NCI-H1092 treated with DMSO at 0.1 percent for 48 hours (cell line): ENCODE measurements at regions not wholly inside any gene's neighbourhood (a gene's known extent, or its start where the extent isn't known, plus 50 kb on each side); places are given as distances from the start of the nearest gene placed in this dataset.
"Not testable (repeated sequence)": the region's sequence is repeated elsewhere in the genome, so short reads cannot be mapped to it uniquely, and the experiment has no call there.

ENCODE experiments used
- DNase-seq: peaks from one replicate; lab custom pipeline; 2025; lab: John Stamatoyannopoulos, UW

DNA sequence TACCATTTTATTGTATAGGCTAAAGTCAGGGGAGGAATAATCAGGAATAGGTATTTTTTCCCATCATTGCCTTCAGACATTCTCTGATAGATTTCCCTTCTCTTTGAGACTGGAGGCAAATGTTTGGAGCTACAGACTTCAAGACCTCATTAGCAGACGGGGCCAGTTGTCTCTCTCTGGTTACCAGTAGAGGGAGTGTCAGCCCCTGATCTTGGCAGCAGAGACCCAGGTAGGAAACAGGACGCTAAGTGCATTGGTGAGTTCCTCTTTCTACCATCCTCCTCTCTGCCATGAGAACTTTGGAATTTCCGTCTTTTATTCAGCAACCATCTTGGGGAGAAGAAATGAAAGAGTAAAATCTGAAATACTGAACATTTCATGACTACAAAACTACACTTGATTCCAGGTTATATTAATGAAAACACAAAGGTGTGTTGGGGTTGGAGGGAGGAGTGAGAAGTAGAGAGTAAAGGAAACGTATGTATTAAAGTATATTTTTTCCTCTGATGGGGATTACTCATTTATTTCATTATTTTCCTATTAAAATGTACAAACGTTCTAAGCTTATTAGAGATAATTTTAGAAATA is 186.2 kb upstream of the GCFC2 start:
- peak; percentile 33 for DNase-seq

- no peak for DNase-seq
Measured at GRCh38 chr2:75894170-75894569, 183.5 kb upstream of the GCFC2 start.

DNA sequence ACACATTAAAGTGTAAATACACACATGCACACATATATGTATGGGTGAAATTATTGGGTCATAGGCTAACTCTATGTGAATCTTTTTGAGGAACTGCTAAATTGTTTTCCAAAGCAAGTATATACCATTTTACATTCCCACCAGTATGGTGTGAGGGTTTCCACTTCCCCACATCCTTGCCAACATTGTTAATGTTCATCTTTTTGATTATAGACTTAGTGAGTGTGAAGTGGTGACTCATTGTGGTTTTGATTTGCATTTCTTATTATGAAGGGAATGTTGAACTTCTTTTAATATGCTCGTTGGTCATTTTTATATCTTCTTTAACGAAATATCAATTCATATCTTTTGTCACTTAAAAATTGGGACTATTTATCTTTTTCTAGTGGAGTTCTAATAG is 181.8 kb upstream of the GCFC2 start:
- DNase-seq = no peak

- no peak for DNase-seq
Measured at GRCh38 chr2:75882530-75882929, 171.8 kb upstream of the GCFC2 start.

- DNase-seq = not testable (repeated sequence)
Measured at GRCh38 chr2:75875606-75876005, 164.9 kb upstream of the GCFC2 start.

- DNase-seq = not testable (repeated sequence)
Measured at GRCh38 chr2:75871762-75872614, 161.3 kb upstream of the GCFC2 start.

DNA sequence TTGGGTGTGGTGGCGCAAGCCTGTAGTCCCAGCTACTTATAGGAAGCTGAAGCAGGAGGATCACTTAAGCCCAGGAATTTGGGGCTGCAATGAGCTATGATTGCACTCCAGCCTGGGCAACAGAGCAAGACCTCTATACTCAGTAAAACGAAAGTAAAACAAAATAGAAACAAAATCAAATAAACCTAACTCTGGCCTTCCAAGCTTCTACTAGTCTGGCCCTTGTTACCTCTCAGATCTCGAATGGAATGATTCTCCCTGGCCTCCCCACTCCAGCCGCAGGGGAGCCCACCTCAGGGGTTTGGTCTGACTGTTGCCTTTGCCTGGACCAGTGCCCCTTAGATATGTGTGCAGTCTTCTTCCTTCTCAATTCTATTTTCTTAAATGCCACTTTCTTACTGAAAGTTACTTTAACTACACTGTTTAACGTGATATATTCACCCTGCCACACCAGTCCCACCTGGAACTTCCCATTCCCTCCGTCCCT is 160.0 kb upstream of the GCFC2 start:
- DNase-seq = no peak

DNA sequence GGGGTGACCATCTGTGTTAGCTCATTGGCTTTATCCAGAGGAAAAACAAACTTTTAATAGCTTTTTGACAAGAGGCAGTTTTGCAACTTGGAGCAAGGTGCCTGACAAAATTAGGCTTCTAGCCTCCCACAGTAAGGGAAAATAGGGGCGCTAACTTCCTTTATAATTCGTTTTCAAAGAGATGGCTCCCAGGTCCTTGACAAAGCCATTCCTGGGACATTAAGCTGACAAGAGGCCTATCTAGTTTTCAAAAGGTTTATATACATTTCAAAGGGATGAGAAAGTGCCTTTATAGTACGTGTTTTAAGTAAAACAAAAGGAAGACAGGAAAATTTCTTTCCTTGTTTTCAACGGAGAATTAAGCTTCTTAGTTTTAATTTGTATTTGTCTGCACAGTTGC is 159.4 kb upstream of the GCFC2 start:
- no peak for DNase-seq

DNA sequence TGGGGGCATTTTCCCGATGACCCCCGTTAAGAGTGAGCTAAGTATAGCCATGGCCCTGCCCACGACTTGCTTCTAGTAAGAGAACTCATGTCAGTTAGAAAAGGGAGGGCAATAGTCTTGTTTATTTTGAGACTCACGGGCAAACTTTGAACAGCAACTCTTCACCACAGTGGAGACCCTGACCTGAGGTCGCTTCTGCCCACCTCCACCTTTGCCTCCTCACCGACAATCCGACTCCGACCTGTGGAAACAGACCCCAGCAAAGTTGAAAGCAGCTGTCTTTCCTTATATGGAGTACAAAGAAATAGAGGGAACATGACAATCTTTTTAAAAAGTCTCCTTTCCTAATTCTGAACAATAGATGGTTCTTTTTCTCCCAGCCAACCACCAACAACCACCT is 155.0 kb upstream of the GCFC2 start:
- DNase-seq = no peak

GRCh38 chr2:75865083-75865482 is 154.4 kb upstream of the GCFC2 start:
- no peak for DNase-seq

DNA sequence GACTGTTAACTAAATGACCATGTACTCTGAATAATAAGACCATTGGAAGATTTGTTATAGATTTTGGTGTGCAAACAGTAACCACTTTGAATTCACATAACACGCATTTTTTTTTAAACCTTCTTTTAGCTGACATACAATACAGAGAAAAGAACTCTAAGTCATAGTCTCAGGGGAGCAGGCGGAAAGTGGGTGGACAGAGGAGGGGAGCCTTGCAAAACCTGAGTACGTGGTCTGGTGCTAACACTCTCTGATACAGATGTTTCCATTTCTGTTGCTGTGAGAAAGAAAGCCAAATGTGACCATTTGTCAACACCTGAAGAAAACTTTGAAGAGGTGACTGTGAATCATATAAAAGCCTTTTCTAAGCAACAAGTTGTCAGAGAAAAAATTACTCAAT is 151.8 kb upstream of the GCFC2 start:
- no peak for DNase-seq

- DNase-seq = no peak
Measured at GRCh38 chr2:75853436-75853835, 142.7 kb upstream of the GCFC2 start.

DNA sequence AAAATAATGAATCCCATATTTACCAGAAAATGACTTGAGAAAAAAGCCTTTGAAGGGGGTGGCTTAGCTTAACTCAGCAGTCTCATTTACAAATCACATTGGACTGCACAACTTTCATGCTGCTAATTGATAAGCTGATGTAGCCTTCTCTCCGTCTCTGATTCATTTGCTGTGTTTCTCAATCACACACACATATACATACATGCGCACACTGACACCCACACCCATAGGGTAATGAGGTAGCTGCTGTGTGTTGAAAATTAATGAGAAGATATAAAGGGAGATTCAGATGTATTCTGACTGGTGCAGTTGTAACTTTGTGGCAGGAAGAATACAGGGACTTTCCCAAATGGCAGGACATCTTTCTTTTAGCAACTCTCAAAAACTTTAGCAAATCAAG is 141.9 kb upstream of the GCFC2 start:
- no peak for DNase-seq

DNA sequence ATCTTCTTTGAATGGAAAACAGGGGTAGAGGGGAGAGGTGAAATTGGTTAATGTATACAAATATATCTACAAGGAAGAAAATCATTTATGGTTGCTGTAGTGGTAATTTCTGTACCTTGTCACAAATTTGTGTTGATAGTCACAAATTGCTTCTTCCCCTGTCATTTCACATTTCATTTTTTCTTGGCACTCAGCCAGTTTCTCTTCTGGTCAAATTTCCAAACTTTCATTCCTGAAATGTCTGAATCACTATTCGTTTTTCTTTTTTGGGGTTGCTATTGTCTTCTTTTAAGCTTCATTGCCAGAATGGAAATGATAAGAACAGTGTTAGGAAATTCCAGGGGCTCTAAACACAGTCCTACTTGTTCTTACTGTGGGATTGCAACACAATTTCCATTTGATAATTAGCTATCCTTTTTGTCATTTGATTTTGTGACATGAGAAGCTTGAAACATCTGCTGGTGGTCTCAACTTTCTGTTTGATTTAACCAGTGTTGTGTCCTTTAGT is 136.0 kb upstream of the GCFC2 start:
- no peak for DNase-seq

- DNase-seq = no peak
Measured at GRCh38 chr2:75844651-75845050, 133.9 kb upstream of the GCFC2 start.

- not testable (repeated sequence) for DNase-seq
Measured at GRCh38 chr2:75834588-75834987, 123.9 kb upstream of the GCFC2 start.

DNA sequence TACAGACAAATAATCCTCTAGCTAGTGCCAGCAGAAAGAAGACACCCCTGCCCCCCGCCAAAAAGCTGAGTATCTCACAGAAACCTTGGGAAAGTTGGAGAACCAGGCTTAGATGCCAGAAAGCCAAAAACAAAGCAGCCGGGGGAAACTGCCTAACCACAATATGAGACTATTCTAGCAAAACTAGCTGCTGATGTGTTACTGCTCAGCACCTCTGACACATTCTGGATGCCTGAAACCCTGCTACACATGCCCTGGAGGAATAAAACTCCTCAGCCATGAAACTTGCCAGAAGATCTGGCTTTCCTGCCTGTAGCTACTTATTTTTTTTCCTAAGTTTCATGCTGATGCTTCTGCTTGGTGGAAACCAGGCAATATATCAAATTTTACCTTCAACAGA is 122.7 kb upstream of the GCFC2 start:
- no peak for DNase-seq

DNA sequence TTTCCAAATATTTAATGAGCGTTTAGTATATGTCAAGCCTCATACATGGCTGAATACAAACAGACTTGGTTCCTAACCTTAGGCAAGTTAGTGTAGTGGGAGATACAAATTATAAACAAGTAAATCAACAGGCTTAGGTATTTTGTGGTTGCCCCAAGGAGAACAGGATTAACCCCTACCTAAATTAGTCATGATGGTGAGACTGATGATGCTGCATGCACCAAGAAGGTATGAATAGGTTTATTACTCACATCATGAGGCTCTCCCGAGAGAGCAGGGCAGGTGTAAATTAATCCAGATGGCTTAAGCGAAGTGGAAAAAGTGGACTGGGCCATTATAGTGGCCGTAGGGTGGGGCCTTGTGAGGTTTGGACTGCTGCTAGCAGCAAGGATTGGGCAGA is 118.1 kb upstream of the GCFC2 start:
- no peak for DNase-seq

GRCh38 chr2:75823515-75823914 is 112.8 kb upstream of the GCFC2 start:
- DNase-seq = not testable (repeated sequence)

DNA sequence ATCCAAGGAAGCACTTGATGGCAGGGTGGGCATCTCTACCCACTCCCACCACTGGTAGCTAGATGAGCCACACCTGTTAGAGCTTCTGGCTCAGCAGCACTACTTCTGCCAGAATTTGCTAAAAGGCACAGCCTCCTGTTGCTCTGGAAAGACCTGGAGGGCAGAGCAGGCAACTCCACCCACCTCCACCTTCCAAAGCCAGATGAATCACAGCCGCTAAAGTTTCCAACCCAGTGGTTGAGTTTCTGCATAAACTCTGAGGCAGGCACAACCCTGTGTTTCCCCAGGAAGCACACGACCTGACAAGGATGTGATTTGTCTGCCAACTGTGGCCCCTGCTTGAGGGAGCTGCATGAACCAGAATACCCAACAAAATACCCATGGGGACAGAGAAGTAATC is 111.6 kb upstream of the GCFC2 start:
- no peak for DNase-seq

DNA sequence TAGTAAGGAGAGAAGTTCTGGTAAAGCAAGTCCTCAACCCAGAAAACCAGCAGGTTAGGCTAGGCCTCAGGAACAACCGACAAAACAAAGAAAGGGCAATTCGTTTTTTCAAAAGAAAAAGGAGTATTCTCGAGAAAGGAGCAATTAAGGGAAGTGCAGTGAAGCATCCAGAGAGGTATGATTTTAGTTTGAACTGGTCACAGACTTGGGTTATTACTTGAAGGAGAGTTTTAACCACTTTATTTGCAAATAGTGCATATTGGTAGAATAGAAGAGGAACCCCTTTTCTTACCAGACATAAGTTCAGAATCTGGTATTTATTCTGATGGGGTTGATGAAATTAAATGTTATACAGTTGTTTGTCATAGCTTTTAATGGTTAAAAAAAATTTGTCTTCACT is 110.0 kb upstream of the GCFC2 start:
- no peak for DNase-seq

DNA sequence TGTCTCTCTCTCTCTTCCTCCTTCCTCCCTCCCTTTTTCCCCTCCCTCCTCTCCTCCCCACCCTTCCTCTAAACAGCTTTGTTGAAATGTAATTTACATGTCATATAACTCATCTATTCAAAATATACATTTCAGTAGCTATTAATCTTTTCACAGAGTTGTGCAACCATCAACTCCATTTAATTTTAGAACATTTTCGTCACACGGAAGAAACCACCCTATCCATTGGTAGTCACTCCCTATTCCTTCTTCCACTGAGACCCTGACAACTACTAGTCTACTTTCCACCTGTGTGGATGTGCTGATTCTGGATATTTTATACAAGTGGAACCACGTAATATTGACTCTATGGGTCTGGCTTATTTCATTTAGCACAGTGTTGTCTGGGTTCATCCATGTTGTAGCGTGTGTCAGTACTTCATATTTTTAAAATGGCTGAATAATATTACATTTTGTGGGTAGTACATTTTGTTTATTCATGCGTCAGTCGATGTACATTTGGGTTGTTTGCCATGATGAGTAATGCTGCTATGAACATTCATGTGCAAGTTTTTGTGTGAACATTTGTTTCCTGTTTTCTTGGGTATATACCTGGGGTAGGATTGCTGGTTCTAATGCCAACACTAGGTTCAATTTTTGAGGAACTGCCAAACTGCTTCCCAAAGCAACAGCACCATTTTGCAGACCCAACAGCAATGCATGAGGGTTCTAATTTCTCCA is 100.1 kb upstream of the GCFC2 start:
- DNase-seq = no peak
